Activated CD8-positive, alpha-beta T cell treated with anti-CD3 and anti-CD28 coated beads for 36 hours (primary cell): ENCODE measurements at regions not wholly inside any gene's neighbourhood (a gene's known extent, or its start where the extent isn't known, plus 50 kb on each side); places are given as distances from the start of the nearest gene placed in this dataset.
"Not testable (repeated sequence)": the region's sequence is repeated elsewhere in the genome, so short reads cannot be mapped to it uniquely, and the experiment has no call there.

Experiments
- ATAC-seq: fragments of 200-7000 bp; cut with Tn5 transposase; one replicate; pipeline ENCODE4 v1.10.0; 2021; ENCODE audit warnings: mild to moderate bottlenecking, moderate library complexity
- CTCF ChIA-PET: fragments of 350-600 bp; sonication (Branson Sonifier 250); formaldehyde crosslinking; loops from one replicate; lab custom pipeline; 2021; ENCODE audit warnings: antibody characterized with exemption; lab: Charles Lee
- POLR2A ChIA-PET: fragments of 350-600 bp; sonication (Branson Sonifier 250); formaldehyde crosslinking; loops from one replicate; lab custom pipeline; 2021; ENCODE audit warnings: antibody characterized with exemption; lab: Charles Lee
- DNase-seq: peaks from one replicate; pipeline ENCODE4 v3.0.0-alpha.2; 2020
- H3K27ac Mint-ChIP-seq: one replicate; pipeline ENCODE4 v1.8.0; 2021; ENCODE audit warnings: mild to moderate bottlenecking, mixed read lengths
- H3K27me3 Mint-ChIP-seq: one replicate; pipeline ENCODE4 v1.8.0; 2021; ENCODE audit warnings: mixed read lengths
- H3K36me3 Mint-ChIP-seq: one replicate; pipeline ENCODE4 v1.8.0; 2021; ENCODE audit warnings: low read depth, mixed read lengths
- H3K4me1 Mint-ChIP-seq: one replicate; pipeline ENCODE4 v1.8.0; 2021; ENCODE audit warnings: low read depth, mixed read lengths
- H3K4me3 Mint-ChIP-seq: one replicate; pipeline ENCODE4 v1.8.0; 2021; ENCODE audit warnings: mild to moderate bottlenecking, moderate library complexity, mixed read lengths
- H3K9me3 Mint-ChIP-seq: one replicate; pipeline ENCODE4 v1.8.0; 2021; ENCODE audit warnings: mixed read lengths
- intact Hi-C: fragments of 100-400 bp; cut with micrococcal nuclease; formaldehyde crosslinking; loops from one replicate; pipeline ENCODE4 v1.10.0; 2022
- TF ChIP-seq, protein P1 (sequence below): fragments of 200-600 bp; IDR thresholded peaks from one replicate; pipeline ENCODE4 v1.8.0; 2022; ENCODE audit warnings: antibody characterized with exemption, mild to moderate bottlenecking

DNA sequence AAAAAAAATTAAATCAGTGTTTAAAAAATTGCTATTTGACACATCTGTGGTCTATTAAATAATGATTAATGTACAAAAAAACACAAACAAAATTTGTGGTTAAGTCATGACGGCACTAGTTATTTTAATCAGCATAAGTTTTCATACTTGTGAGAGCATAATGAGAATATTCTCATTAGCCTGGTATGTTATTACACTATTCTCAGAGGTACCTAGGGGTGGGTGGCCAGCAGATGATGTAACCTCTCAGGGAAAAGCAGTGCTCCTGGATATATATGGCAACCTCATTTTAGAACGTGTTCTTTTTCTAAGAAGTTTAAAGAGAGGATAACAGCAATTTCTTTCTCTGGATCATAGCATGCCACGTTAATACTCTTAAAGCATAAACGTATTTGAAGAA, 109.2 kb downstream of the GJA1 start:
- ATAC-seq (no peak), DNase-seq (no peak)
- Mint-ChIP-seq H3K9me3 (no peaks in the 10 kb centered on the region), H3K27ac (no peak overlapping the region), H3K36me3 (no peaks in the 10 kb centered on the region), H3K27me3 (no peaks in the 10 kb centered on the region), H3K4me3 (no peak overlapping the region), H3K4me1 (no peaks in the 10 kb centered on the region)
- CTCF ChIA-PET: no interaction called here
- TF ChIP-seq, protein P1, sequence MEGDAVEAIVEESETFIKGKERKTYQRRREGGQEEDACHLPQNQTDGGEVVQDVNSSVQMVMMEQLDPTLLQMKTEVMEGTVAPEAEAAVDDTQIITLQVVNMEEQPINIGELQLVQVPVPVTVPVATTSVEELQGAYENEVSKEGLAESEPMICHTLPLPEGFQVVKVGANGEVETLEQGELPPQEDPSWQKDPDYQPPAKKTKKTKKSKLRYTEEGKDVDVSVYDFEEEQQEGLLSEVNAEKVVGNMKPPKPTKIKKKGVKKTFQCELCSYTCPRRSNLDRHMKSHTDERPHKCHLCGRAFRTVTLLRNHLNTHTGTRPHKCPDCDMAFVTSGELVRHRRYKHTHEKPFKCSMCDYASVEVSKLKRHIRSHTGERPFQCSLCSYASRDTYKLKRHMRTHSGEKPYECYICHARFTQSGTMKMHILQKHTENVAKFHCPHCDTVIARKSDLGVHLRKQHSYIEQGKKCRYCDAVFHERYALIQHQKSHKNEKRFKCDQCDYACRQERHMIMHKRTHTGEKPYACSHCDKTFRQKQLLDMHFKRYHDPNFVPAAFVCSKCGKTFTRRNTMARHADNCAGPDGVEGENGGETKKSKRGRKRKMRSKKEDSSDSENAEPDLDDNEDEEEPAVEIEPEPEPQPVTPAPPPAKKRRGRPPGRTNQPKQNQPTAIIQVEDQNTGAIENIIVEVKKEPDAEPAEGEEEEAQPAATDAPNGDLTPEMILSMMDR: no peak
- POLR2A ChIA-PET: no interaction called here
- intact Hi-C loops: no loop called here

DNA sequence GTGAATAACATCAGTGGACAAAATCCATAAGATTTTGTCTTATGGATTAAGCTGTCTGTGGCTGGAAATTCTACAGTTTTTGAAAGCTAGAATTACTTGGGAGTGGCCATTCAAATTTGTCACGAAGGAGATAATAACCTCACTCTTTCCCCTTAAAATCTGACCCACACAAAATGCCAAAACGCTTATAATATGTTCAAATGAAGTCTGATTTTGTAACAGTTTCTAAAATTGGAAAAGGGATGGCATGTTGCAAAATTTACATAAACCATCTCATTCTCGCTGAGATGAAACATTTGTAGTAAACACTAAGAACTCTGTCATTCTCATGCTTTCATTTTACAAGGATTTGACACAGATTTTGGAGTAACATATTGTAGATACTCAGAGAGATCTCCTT, 112.7 kb downstream of the GJA1 start:
- H3K4me1 Mint-ChIP-seq: no peaks in the 10 kb centered on the region
- no peak overlapping the region for H3K27ac Mint-ChIP-seq
- no peaks in the 10 kb centered on the region for H3K36me3 Mint-ChIP-seq
- intact Hi-C loops: no loop called here
- ATAC-seq (no peak), DNase-seq (no peak)
- H3K27me3 Mint-ChIP-seq: no peaks in the 10 kb centered on the region
- no peaks in the 10 kb centered on the region for H3K9me3 Mint-ChIP-seq
- CTCF ChIA-PET: interaction anchor here (1.2 to 1.3 kb wide), 2 partner anchors 9 to 23 kb away, joined by 3 read pairs; no protein-coding TSS in a partner anchor
- POLR2A ChIA-PET: interaction anchor here (0.5 kb wide), 1 partner anchor 53 kb away, joined by 3 read pairs; no protein-coding TSS in a partner anchor
- H3K4me3 Mint-ChIP-seq: no peak overlapping the region
- TF ChIP-seq, protein P1: no peak

DNA sequence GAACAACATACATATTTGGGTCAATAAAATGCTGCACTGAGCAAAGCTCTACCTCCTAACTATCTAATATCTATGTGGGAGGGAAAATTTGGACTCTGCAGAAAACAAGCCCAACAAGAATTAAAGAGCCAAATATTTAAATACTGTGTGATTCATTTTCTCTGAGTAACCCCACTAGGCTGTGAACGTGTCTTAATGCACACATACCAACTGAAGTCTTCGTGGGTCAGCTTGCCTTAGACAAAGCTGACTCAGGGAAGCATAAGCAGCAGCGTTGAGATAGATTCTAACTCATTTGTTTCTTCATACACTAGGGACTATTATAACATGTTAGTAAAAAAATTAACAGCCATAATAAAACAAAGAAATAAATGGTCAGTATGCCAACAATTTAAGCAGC, 114.3 kb downstream of the GJA1 start:
- no peak overlapping the region for H3K4me3 Mint-ChIP-seq
- ATAC-seq (no peak), DNase-seq (no peak)
- H3K27me3 Mint-ChIP-seq: no peaks in the 10 kb centered on the region
- POLR2A ChIA-PET: no interaction called here
- TF ChIP-seq, protein P1: no peak
- H3K36me3 Mint-ChIP-seq: no peaks in the 10 kb centered on the region
- no peaks in the 10 kb centered on the region for H3K9me3 Mint-ChIP-seq
- H3K27ac Mint-ChIP-seq: no peak overlapping the region
- intact Hi-C loops: no loop called here
- no peaks in the 10 kb centered on the region for H3K4me1 Mint-ChIP-seq
- CTCF ChIA-PET: no interaction called here

DNA sequence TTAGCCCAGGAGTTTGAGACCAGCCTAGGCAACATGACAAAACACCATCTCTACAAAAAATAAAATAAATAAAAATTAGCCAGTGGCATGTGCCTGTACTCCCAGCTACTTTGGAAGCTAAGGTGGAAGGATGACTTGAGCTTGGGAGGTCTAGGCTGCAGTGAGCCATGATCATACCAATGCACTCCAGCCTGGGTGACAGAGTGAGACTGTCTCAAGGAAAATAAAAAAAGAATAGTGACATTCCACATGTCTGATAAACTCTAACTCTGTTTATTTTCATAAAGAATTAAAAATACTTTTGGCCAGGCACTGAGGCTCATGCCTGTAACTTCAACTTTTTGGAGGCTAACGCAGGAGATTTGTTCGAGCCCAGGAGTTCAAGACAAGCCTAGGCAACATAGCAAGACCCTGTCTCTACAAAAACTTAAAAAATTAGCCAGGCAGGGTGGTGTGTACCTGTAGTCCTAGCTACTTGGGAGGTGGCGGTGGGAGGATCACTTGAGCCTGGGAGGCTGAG, 115.1 kb downstream of the GJA1 start:
- Mint-ChIP-seq H3K27me3 (no peaks in the 10 kb centered on the region), H3K36me3 (no peaks in the 10 kb centered on the region), H3K4me1 (no peaks in the 10 kb centered on the region), H3K27ac (no peak overlapping the region), H3K9me3 (no peaks in the 10 kb centered on the region), H3K4me3 (no peak overlapping the region)
- intact Hi-C loops: no loop called here
- ATAC-seq (no peak), DNase-seq (no peak)
- TF ChIP-seq, protein P1: no peak
- POLR2A ChIA-PET: no interaction called here
- CTCF ChIA-PET: no interaction called here

DNA sequence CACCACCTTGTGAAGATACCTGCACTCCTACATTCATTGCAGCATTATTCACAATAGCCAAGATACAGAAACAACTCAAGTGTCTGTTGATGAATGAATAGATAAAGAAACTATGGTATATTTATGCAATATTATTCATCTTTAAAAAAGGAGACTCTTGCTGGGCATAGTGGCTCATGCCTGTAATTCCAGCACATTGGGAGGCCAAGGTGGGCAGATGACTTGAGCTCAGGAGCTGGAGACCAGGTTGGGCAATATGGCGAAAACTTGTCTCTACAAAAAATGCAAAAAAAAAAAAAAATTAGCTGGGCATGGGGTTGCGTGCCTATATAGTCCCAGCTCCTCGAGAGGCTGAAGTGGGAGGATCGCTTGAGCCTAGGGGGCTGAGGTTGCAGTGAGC, 119.8 kb downstream of the GJA1 start:
- no peak overlapping the region for H3K27ac Mint-ChIP-seq
- H3K4me1 Mint-ChIP-seq: no peaks in the 10 kb centered on the region
- H3K4me3 Mint-ChIP-seq: no peak overlapping the region
- no peak for DNase-seq
- no peaks in the 10 kb centered on the region for H3K9me3 Mint-ChIP-seq
- no peak for ATAC-seq
- ChIA-PET CTCF (no interaction called here), POLR2A (no interaction called here)
- TF ChIP-seq, protein P1: no peak
- intact Hi-C loops: no loop called here
- no peaks in the 10 kb centered on the region for H3K36me3 Mint-ChIP-seq
- H3K27me3 Mint-ChIP-seq: no peaks in the 10 kb centered on the region

DNA sequence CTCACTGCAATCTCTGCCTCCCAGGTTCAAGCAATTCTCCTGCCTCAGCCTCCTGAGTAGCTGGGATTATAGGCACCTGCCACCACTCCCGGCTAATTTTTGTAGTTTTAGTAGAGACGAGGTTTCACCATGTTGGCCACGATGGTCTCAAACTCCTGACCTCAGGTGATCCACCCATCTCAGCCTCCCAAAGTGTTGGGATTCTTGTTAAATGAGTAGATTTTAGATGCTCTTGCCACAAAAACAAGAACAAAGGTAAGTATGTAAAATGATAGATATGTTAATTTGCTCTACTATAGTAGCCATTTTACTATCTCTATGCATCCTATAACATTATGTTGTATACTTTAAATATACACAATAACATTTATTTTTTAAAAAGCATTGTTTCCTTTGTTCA, 120.7 kb downstream of the GJA1 start:
- intact Hi-C loops, H3K9me3 Mint-ChIP-seq, DNase-seq, H3K4me3 Mint-ChIP-seq, H3K27ac Mint-ChIP-seq, H3K4me1 Mint-ChIP-seq, H3K27me3 Mint-ChIP-seq, POLR2A ChIA-PET, H3K36me3 Mint-ChIP-seq, ATAC-seq: not testable (repeated sequence)
- CTCF ChIA-PET: interaction anchor here (0.6 kb wide), 1 partner anchor 216 kb away, joined by 3 read pairs; no protein-coding TSS in a partner anchor
